ENCODE measurements at regions not wholly inside any gene's neighbourhood (a gene's known extent, or its start where the extent isn't known, plus 50 kb on each side); places are given as distances from the start of the nearest gene placed in this dataset.

DNA sequence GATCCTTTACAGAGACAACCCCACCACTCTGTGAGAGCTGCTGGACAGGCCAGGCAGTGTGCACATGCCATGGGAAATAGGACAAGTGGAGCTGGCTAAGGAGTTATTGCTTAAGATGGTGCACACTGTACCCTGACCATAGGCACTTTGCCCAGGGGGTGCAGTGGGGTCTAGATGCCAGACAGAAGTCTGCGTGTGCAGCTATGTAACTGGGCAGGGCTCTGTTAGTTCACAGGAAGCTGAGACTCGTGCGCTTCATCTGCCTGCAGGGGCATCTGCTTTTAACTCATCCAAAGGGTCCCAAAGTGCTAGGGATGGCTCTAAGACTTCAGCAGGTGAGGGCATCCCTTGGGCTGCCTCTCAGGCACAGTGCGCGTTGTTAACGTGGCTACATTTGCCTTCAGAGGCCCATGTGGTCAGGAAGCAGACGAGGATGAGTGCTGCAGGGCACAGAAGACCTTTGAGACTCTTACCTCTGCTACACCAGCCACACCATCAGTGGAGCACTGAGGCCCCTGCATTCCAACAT lies 77.7 kb upstream of the GPR26 start:
- FAIRE-seq (no peak), DNase-seq (ENCODE audit: low spot score) (no peak)

GRCh38 chr10:123595661-123596060 lies 70.5 kb upstream of the GPR26 start:
- DNase-seq (ENCODE audit: low spot score) (no peak), FAIRE-seq (no peak)

- no peak for DNase-seq (ENCODE audit: low spot score)
Observed at GRCh38 chr10:123597676-123598075, 68.5 kb upstream of the GPR26 start.

GRCh38 chr10:123599366-123599849 lies 66.7 kb upstream of the GPR26 start:
- FAIRE-seq (no peak), DNase-seq (ENCODE audit: low spot score) (no peak)

More at GRCh38 chr10:123597676-123598075, 68.5 kb upstream of the GPR26 start:
- FAIRE-seq: no peak

DNA sequence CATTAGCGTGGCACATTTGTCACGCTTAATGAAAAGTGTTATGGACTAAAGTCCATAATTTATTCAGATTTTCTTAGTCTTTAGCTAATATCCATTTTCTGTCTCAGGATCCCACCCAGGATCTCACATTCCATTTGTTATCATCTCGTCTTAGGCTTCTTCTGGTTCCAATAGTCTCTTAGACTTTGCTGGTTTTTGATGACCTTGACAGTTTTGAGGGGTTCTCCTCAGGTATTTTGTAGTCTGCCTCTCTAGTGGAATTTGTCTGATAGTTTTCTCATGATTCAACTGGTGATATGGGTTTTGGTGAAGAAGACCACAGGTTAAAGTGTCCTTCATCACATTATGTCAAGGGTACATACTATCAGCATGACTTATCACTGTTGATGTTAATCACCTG lies 66.0 kb upstream of the GPR26 start:
- DNase-seq (ENCODE audit: low spot score) (no peak), FAIRE-seq (no peak)

- DNase-seq (ENCODE audit: low spot score) (no peak), FAIRE-seq (no peak)
Observed at GRCh38 chr10:123603130-123603529, 63.0 kb upstream of the GPR26 start.

DNA sequence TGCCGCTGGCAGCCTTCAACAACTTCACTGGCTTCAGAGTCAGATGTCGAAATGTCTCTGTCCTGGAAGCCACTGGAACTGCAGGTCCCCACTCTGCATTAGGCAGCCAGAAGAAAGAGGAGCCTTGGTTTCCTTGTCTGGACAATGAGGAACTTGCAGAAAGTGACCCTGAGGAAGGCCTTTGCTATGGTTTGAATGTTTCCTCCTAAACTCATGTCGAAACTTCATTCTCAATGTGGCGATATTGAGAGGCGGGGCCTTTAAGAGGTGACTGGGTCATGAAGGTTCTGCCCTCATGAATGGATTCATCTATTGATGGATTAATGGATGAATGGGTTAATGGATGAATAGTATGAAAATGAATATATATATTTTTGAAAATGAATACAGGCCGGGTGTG lies 61.6 kb upstream of the GPR26 start:
- no peak for DNase-seq (ENCODE audit: low spot score)
- FAIRE-seq: no peak

DNA sequence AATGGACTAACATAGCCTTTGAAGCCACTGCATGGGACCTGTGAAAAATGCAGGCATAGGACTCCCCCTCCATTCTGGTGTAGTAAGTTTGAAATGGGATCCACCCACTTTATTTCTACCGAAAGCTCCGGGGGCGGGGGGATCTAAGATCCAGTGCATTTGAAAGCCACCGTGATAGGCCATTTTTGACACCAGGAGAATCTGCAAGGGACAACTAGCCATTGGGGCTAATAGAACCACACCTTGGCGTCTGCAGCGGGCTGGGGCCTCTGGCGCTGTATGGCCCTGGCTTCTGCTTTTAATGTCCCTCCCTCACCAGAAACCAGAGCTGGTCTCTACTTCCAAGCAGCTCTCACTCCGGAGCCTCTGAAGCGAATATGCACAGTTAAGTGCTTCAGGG lies 60.1 kb upstream of the GPR26 start:
- FAIRE-seq: no peak
- no peak for DNase-seq (ENCODE audit: low spot score)

GRCh38 chr10:123606955-123607354 lies 59.2 kb upstream of the GPR26 start:
- DNase-seq (ENCODE audit: low spot score) (no peak), FAIRE-seq (no peak)

GRCh38 chr10:123607386-123607785 lies 58.8 kb upstream of the GPR26 start:
- no peak for FAIRE-seq
- no peak for DNase-seq (ENCODE audit: low spot score)

GRCh38 chr10:123608047-123608446 lies 58.1 kb upstream of the GPR26 start:
- DNase-seq (ENCODE audit: low spot score) (no peak), FAIRE-seq (no peak)

GRCh38 chr10:123611243-123611642 lies 54.9 kb upstream of the GPR26 start:
- peak; percentile 85 for FAIRE-seq
- DNase-seq (ENCODE audit: low spot score): no peak

- no peak for FAIRE-seq
- DNase-seq (ENCODE audit: low spot score): no peak
Observed at GRCh38 chr10:123611876-123612275, 54.3 kb upstream of the GPR26 start.

DNA sequence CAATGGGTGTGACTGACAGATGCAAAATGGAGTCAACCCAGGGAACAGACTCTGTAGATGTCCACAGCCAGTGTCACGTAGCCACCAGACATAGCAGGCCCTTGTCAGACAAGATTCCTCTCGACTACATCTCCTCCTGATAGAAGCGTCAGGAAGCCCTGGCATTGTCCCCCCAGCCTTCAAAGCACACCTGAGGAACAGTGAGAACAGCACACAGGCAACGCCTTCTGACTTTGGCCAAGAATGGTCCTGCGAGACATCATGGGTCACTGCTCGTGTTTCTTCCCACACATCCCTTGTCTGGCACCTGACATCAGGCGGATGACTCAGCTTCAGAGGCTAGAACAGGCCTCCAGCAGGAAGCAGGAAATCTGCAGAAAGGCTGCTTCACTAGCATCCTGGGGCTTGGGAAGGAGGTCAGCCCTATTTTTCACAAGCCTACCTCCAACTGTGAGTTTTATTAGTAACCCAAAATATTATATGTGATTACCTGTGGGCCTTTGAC lies 52.8 kb upstream of the GPR26 start:
- FAIRE-seq: no peak

GRCh38 chr10:123614888-123615287 lies 51.3 kb upstream of the GPR26 start:
- FAIRE-seq: no peak
- DNase-seq (ENCODE audit: low spot score): peak; percentile 68

More for the DNA sequence above, 52.8 kb upstream of the GPR26 start:
- no peak for DNase-seq (ENCODE audit: low spot score)
